ENCODE measurements at regions not wholly inside any gene's neighbourhood (a gene's known extent, or its start where the extent isn't known, plus 50 kb on each side); places are given as distances from the start of the nearest gene placed in this dataset.

GRCh38 chr18:22063102-22063501, 106.3 kb upstream of the GATA6 start:
- Histone ChIP-seq H3K27me3 (ENCODE audit: insufficient read depth, low read length) (no peaks in the 10 kb centered on the region), H3K4me1 (ENCODE audit: control insufficient read depth in 1 of 2, insufficient read depth in 2 of 2, low read length in 2 of 2) (no peaks in the 10 kb centered on the region), H3K9me3 (ENCODE audit: control insufficient read depth in 1 of 2, insufficient read depth in 1 of 2, low read depth in 1 of 2, low read length in 2 of 2) (no peaks in the 10 kb centered on the region), H3K36me3 (ENCODE audit: control insufficient read depth in 1 of 2, insufficient read depth in 2 of 2, low read length in 2 of 2) (no peaks in the 10 kb centered on the region), H3K27ac (ENCODE audit: low read depth, low read length) (no peak overlapping the region), H3K79me2 (ENCODE audit: insufficient read depth, low read length) (no peaks in the 10 kb centered on the region), H3K4me3 (replicated peaks in 1 of 2; ENCODE audit: low read depth in 1 of 2, low read length in 2 of 2) (no peak overlapping the region), H4K20me1 (ENCODE audit: insufficient read depth) (no peaks in the 10 kb centered on the region), H3K9me2 (ENCODE audit: insufficient read depth) (no peaks in the 10 kb centered on the region), H3K4me2 (ENCODE audit: low read length) (no peak overlapping the region), H2AFZ (ENCODE audit: low read depth, low read length, poor library complexity, severe bottlenecking) (no peak overlapping the region), H3K9ac (ENCODE audit: low read length) (no peak overlapping the region)
- ChIA-PET CTCF (no interaction called here), RAD21 (ENCODE audit: low non-redundant PET in 1 of 2, low total read pairs in 2 of 2, uncharacterized antibody in 2 of 2, unreplicated experiment in 2 of 2) (interaction anchor here in 1 of 2 experiments (0.5 kb wide), 1 partner anchor 30 kb away, joined by 3 read pairs; no protein-coding TSS in a partner anchor), POLR2A (no interaction called here)
- TF ChIP-seq CEBPB (IDR thresholded peaks at IDR 0.05; ENCODE audit: low read depth) (no peak), EGR1 (IDR thresholded peaks at IDR 0.05; ENCODE audit: low read depth) (no peak), ELF1 (IDR thresholded peaks at IDR 0.05; ENCODE audit: borderline replicate concordance, low read depth) (no peak), REST (IDR thresholded peaks at IDR 0.05; ENCODE audit: low read depth) (no peak), ZNF274 (IDR thresholded peaks at IDR 0.05; ENCODE audit: low read depth, low read length) (no peak), SRF (IDR thresholded peaks at IDR 0.05; ENCODE audit: low read depth) (no peak), POLR2AphosphoS5 (IDR thresholded peaks at IDR 0.05; ENCODE audit: low read depth, low read length) (no peak), EZH2 (IDR thresholded peaks at IDR 0.05) (no peak)
- no peak for DNase-seq (ENCODE audit: low read depth, low spot score)
- no TSS peak for BruUV-seq (replicated peaks)
- intact Hi-C loops (cut with micrococcal nuclease) = no loop called here
- ATAC-seq = no peak

Data from HCT116 (cell line).